Peyer's patch (tissue), 4 donors: ENCODE measurements at regions not wholly inside any gene's neighbourhood (a gene's known extent, or its start where the extent isn't known, plus 50 kb on each side); places are given as distances from the start of the nearest gene placed in this dataset.

Experiments used
- DNase-seq, 3 donors: peaks; one replicate each; pipeline ENCODE4 v3.0.0-alpha.2; 2017 to 2019
- H3K27ac ChIP-seq, 4 donors: fragments of 200-600 bp; sonication (generic); one replicate each; pipeline ENCODE4 v1.5.1; 2016 to 2019
- H3K27me3 ChIP-seq, 2 donors: fragments of 200-600 bp; sonication (generic); one replicate each; pipeline ENCODE4 v1.5.1; 2019
- H3K36me3 ChIP-seq, 3 donors: fragments of 200-600 bp; sonication (generic); one replicate each; pipeline ENCODE4 v1.5.1; 2016 to 2019
- H3K4me1 ChIP-seq, 4 donors: fragments of 200-600 bp; sonication (generic); one replicate each; pipeline ENCODE4 v1.5.1; 2016 to 2019
- H3K4me3 ChIP-seq, 4 donors: fragments of 200-600 bp; sonication (generic); 1 replicate in 3 of 4; 2 replicates in 1 of 4; pipeline ENCODE4 v1.5.1; 2016 to 2019; ENCODE audit warnings: mild to moderate bottlenecking in 1 of 4
- H3K9me3 ChIP-seq, 4 donors: fragments of 200-600 bp; sonication (generic); one replicate each; pipeline ENCODE4 v1.5.1; 2016 to 2019; ENCODE audit warnings: mild to moderate bottlenecking in 1 of 4
- CTCF ChIP-seq, 6 experiments: fragments of 450-650 bp in 4 of 6; fragments of 200-600 bp in 2 of 6; sonication (generic) in 1 of 6; IDR thresholded peaks; one replicate each; pipeline ENCODE4 v1.5.1; 2017 to 2019; ENCODE audit warnings: antibody characterized with exemption in 6 of 6, mild to moderate bottlenecking in 3 of 6, moderate library complexity in 1 of 6
- POLR2A ChIP-seq, 2 donors: fragments of 450-650 bp; IDR thresholded peaks; one replicate each; pipeline ENCODE4 v1.5.1; 2017; ENCODE audit warnings: antibody characterized with exemption in 2 of 2, mild to moderate bottlenecking in 2 of 2, moderate library complexity in 2 of 2

DNA sequence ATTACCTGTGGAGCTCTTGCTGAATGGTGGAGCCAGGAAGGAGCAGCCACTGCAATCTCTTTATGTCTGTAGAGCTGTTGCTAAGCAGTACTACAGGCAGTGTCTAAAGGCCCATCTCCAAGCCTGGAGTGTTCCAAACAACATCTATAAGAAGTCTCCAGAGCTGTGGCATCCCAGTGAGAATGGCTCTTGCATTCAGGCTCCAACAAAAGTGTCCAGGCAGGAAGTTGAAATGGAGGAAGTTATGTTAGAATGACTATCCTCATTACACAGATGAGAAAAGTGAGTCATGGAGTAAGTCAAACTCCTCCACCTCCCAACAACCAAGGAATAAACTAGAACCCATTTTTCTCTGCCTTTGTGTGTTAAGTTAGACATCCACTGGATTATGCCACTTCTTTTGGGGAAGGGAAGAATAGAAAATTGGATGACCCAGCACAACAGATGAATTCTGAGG is 288.5 kb upstream of the STXBP5 start:
- no peaks in the 10 kb centered on the region for H3K27me3 ChIP-seq
- no peak overlapping the region for H3K4me3 ChIP-seq
- no peak for DNase-seq
- TF ChIP-seq CTCF (IDR thresholded peaks at IDR 0.05) (no peak), POLR2A (IDR thresholded peaks at IDR 0.05) (no peak)
- H3K4me1 ChIP-seq: peaks cover 0 to 3% (median 0%) of the 10 kb centered on the region in 4 donors
- H3K27ac ChIP-seq: peak overlapping the region in 1 of 4 donors; percentile 73
- H3K36me3 ChIP-seq: no peaks in the 10 kb centered on the region
- no peaks in the 10 kb centered on the region for H3K9me3 ChIP-seq

GRCh38 chr6:146916435-146917025 is 287.7 kb upstream of the STXBP5 start:
- Histone ChIP-seq H3K27ac (no peak overlapping the region), H3K36me3 (no peaks in the 10 kb centered on the region), H3K4me1 (peaks cover 0 to 3% (median 0%) of the 10 kb centered on the region in 4 donors), H3K9me3 (no peaks in the 10 kb centered on the region), H3K27me3 (no peaks in the 10 kb centered on the region), H3K4me3 (no peak overlapping the region)
- TF ChIP-seq CTCF (IDR thresholded peaks at IDR 0.05): no peak
- no peak for TF ChIP-seq POLR2A (IDR thresholded peaks at IDR 0.05)
- DNase-seq: no peak

DNA sequence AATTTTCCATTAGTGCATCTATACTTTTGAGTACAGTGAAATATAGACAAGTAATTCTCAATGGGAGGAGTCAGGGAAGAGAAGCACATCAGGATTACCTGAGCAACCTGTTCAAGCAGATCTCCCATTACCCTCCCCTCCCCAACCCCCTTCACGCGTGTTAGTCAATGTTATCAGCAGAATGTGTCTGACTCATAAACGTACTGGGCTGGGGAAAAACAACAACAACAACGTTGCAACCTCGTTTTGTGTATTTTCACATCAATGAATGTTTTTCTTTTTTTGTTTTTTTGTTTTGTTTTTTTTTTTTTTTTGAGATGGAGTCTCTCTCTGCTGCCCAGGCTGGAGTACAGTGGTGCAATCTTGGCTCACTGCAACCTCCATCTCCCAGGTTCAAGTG is 287.0 kb upstream of the STXBP5 start:
- no peak overlapping the region for H3K4me3 ChIP-seq
- no peaks in the 10 kb centered on the region for H3K9me3 ChIP-seq
- peaks cover 0 to 3% (median 0%) of the 10 kb centered on the region in 4 donors for H3K4me1 ChIP-seq
- DNase-seq: no peak
- TF ChIP-seq POLR2A (IDR thresholded peaks at IDR 0.05): no peak
- TF ChIP-seq CTCF (IDR thresholded peaks at IDR 0.05): no peak
- no peak overlapping the region for H3K27ac ChIP-seq
- no peaks in the 10 kb centered on the region for H3K27me3 ChIP-seq
- no peaks in the 10 kb centered on the region for H3K36me3 ChIP-seq

- Histone ChIP-seq H3K4me3 (no peak overlapping the region), H3K4me1 (peaks cover 0 to 3% (median 0%) of the 10 kb centered on the region in 4 donors), H3K27me3 (no peaks in the 10 kb centered on the region), H3K27ac (no peak overlapping the region), H3K36me3 (no peaks in the 10 kb centered on the region), H3K9me3 (no peaks in the 10 kb centered on the region)
- DNase-seq: no peak
- no peak for TF ChIP-seq CTCF (IDR thresholded peaks at IDR 0.05)
- TF ChIP-seq POLR2A (IDR thresholded peaks at IDR 0.05): no peak
Observed at GRCh38 chr6:146917979-146918378, 286.2 kb upstream of the STXBP5 start.

GRCh38 chr6:146919017-146919416 is 285.2 kb upstream of the STXBP5 start:
- Histone ChIP-seq H3K27ac (no peak overlapping the region), H3K9me3 (no peaks in the 10 kb centered on the region), H3K27me3 (no peaks in the 10 kb centered on the region), H3K36me3 (no peaks in the 10 kb centered on the region), H3K4me1 (peaks cover 0 to 3% (median 0%) of the 10 kb centered on the region in 4 donors), H3K4me3 (no peak overlapping the region)
- DNase-seq: no peak
- TF ChIP-seq CTCF (IDR thresholded peaks at IDR 0.05): no peak
- TF ChIP-seq POLR2A (IDR thresholded peaks at IDR 0.05): no peak
